VCaP (cell line): ENCODE measurements at regions not wholly inside any gene's neighbourhood (a gene's known extent, or its start where the extent isn't known, plus 50 kb on each side); places are given as distances from the start of the nearest gene placed in this dataset.

Experiments used
- H3K27ac ChIP-seq: fragments of 450-650 bp; 2 replicates; pipeline ENCODE4 v1.5.1; 2017
- TF ChIP-seq, protein P1 (sequence below): fragments of 450-650 bp; conservative IDR thresholded peaks from 2 replicates; pipeline ENCODE4 v1.5.1; 2017; ENCODE audit warnings: mild to moderate bottlenecking, moderate library complexity

DNA sequence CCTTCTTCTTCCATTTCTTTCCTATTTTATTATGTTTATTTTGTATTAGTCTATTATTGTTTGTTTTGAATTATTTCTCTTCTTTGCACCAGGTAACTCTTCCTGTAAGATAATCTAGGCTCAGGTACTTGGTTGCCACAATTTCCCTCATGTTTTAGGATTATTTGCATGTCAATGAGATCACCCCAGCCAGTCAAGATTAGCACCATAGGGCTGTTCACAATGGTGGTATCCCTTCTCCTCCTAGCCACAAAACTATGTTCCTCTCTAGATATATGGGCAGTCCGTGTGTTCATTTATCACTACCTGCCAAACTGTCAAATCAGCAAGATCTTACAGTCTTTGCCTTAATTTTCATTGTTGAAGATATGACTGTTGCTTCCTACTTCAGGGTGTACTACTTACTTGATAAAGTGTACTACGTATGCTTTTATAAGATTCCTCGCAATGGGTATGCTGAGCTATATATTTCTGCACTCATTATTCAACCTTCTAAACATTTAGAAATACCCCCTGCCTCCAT lies 1536.2 kb downstream of the PLA2G4A start:
- no peak overlapping the region for H3K27ac ChIP-seq
- TF ChIP-seq, protein P1, sequence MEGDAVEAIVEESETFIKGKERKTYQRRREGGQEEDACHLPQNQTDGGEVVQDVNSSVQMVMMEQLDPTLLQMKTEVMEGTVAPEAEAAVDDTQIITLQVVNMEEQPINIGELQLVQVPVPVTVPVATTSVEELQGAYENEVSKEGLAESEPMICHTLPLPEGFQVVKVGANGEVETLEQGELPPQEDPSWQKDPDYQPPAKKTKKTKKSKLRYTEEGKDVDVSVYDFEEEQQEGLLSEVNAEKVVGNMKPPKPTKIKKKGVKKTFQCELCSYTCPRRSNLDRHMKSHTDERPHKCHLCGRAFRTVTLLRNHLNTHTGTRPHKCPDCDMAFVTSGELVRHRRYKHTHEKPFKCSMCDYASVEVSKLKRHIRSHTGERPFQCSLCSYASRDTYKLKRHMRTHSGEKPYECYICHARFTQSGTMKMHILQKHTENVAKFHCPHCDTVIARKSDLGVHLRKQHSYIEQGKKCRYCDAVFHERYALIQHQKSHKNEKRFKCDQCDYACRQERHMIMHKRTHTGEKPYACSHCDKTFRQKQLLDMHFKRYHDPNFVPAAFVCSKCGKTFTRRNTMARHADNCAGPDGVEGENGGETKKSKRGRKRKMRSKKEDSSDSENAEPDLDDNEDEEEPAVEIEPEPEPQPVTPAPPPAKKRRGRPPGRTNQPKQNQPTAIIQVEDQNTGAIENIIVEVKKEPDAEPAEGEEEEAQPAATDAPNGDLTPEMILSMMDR = no peak

DNA sequence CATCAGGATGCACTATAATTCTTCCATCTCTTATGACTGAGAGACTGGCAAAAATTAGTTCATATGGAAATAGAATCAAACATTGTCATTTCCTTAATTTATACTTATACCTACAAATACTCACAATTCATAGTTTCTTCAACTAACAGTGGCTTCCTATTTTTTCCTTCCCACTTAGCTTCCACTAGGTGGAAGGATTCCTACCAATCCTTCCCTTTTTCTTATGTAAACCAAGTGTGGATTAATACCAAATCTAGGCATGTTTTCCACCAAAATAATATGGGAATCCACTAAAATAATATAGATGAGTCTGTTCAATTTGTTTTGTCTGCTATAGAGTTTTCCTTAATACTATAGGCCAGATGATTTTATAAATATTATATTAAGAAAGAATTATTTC lies 1537.1 kb downstream of the PLA2G4A start:
- TF ChIP-seq, protein P1 = no peak

DNA sequence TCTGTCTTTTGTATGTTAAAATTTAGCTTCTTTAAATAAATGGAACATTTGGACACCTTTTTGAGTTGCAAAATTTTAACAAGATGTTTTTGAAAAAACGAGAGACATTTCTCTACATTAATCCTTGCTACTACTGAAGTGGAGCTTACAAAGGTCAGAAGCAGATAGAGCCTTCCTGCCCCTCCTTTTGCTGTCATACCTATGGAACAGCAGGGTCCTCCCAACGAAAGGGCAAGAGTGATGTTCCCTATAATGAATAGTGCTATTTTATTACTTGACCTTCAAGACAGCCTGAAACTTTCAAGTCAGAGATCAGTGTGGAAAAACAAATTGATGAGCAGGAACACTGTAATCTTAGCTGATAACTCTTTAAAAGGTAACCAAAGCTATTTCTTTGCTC lies 1538.9 kb downstream of the PLA2G4A start:
- TF ChIP-seq, protein P1 = no peak

More for the DNA sequence above, 1537.1 kb downstream of the PLA2G4A start:
- no peak overlapping the region for H3K27ac ChIP-seq

DNA sequence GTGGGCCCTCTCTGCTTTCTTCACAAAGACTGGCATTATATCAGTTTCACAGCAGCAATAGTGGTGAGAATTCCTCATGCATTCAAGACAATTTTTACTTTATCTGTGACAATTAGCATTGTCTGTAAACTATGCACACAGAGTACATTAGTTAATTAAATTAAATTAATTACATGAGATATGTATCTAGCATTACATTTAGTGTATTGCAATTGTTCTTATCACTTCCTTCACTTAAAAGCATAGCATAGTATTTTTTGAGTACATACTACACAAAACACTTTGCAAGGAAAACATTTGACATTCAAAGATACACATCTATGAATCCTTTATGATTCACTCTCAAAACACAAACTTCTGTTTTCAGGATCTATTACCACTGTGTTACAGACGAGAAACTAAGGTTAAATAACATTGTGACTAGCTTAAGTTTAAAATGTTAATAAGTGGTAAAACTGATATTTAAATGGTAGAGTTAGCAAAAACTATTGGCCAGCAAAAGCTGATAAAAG lies 1542.6 kb downstream of the PLA2G4A start:
- H3K27ac ChIP-seq = no peak overlapping the region
- TF ChIP-seq, protein P1 = no peak

More for the DNA sequence above, 1538.9 kb downstream of the PLA2G4A start:
- H3K27ac ChIP-seq = no peak overlapping the region

DNA sequence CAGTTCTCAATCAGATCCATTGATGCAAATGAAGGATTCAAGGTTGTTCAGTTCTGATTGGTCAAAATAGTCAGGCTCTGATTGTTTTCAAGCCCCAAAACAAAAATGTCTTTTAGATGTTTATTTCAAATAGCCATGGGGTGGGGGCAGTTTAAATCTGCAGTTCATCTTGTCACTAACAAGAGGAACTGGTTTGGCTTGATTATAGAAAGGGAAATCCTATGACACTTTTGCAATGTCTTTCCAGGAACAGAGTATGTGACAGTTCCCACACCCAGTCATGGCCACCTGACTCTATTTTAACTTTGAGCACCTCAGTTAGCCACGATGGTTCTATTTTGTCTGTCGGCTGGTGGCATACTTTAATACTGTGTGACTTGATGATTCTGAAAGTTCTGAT lies 1544.1 kb downstream of the PLA2G4A start:
- no peak overlapping the region for H3K27ac ChIP-seq
- TF ChIP-seq, protein P1 = no peak

DNA sequence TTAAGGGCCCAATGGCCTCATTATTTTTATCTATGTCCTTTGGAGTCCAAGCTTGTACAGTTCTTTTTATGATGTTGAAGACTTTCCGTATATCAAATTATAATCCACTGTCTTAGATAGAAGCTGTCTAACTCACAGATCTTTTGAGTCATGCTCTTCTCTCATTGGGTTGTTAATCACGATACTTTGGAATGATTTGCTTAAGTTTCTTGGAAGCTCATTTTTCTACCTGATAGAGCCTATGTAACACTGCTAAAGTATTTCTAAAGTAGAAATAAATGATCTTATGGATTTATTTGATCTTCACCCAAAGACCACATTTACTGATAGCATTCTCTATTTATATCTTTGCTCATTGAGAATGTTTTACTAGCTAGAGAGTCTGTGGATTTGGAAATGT lies 1554.1 kb downstream of the PLA2G4A start:
- no peak overlapping the region for H3K27ac ChIP-seq
- TF ChIP-seq, protein P1 = no peak

DNA sequence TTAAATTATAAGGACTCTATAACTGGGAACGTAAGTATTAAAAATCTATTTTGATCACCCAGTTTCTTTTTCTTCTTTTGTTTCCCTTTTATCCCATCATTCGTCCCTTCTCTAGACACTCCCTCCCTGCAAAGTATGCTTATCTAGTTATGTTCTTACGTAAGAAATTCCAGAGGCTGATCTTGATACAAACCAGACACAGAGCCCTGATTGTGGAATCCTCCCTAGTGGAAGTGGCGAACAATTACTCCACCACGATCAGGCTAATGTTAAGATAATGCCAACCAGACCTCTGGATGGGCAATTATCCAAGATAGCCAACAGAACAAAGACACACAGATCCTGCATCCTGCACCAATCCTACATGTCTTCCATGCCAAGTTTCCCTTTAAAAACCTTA lies 1557.4 kb downstream of the PLA2G4A start:
- TF ChIP-seq, protein P1 = no peak
- H3K27ac ChIP-seq = no peak overlapping the region
